GM23338 (cell line): ENCODE measurements at regions not wholly inside any gene's neighbourhood (a gene's known extent, or its start where the extent isn't known, plus 50 kb on each side); places are given as distances from the start of the nearest gene placed in this dataset.

Experiments used
- ATAC-seq: fragments of 200-7000 bp; cut with Tn5 transposase; 3 replicates; pipeline ENCODE4 v1.9.1; 2020
- DNase-seq: peaks from one replicate; pipeline ENCODE4 v3.0.0-alpha.2; 2015; ENCODE audit warnings: low spot score
- H2AFZ ChIP-seq: fragments of 200-600 bp; sonication (generic); 2 replicates; pipeline ENCODE4 v1.8.0; 2016; ENCODE audit warnings: antibody characterized with exemption, mild to moderate bottlenecking, moderate library complexity
- H3F3A ChIP-seq: fragments of 200-600 bp; sonication (generic); replicated peaks from 2 replicates; pipeline ENCODE4 v1.8.0; 2017; ENCODE audit warnings: antibody characterized with exemption, mixed run types, low read depth
- H3K27ac ChIP-seq: fragments of 200-600 bp; sonication (generic); 2 replicates; pipeline ENCODE4 v1.6.1; 2016; ENCODE audit warnings: low read depth
- H3K27me3 ChIP-seq: fragments of 200-600 bp; sonication (generic); 2 replicates; pipeline ENCODE4 v1.8.0; 2016; ENCODE audit warnings: mild to moderate bottlenecking, mixed run types, moderate library complexity; ENCODE audit not compliant: insufficient read depth
- H3K36me3 ChIP-seq: fragments of 200-600 bp; sonication (generic); 2 replicates; pipeline ENCODE4 v1.8.0; 2016; ENCODE audit warnings: mild to moderate bottlenecking; ENCODE audit not compliant: insufficient read depth
- H3K4me1 ChIP-seq: fragments of 200-600 bp; sonication (generic); 2 replicates; pipeline ENCODE4 v1.8.0; 2016; ENCODE audit warnings: mild to moderate bottlenecking, moderate library complexity; ENCODE audit not compliant: insufficient read depth
- H3K4me2 ChIP-seq: fragments of 200-600 bp; sonication (generic); 2 replicates; pipeline ENCODE4 v1.7.1; 2017; ENCODE audit warnings: mixed run types
- H3K4me3 ChIP-seq: fragments of 200-600 bp; sonication (generic); 2 replicates; pipeline ENCODE4 v1.6.1; 2016; ENCODE audit warnings: mixed run types
- H3K79me2 ChIP-seq: fragments of 200-600 bp; sonication (generic); replicated peaks from 2 replicates; pipeline ENCODE4 v1.8.0; 2017; ENCODE audit warnings: mild to moderate bottlenecking; ENCODE audit not compliant: insufficient read depth
- H3K9me2 ChIP-seq: fragments of 200-600 bp; sonication (generic); 2 replicates; pipeline ENCODE4 v1.8.0; 2017; ENCODE audit not compliant: insufficient read depth
- H4K20me1 ChIP-seq: fragments of 200-600 bp; sonication (generic); replicated peaks from 2 replicates; pipeline ENCODE4 v1.8.0; 2017; ENCODE audit warnings: mild to moderate bottlenecking; ENCODE audit not compliant: insufficient read depth
- H3K27ac Mint-ChIP-seq: 2 replicates; pipeline ENCODE4 v1.8.0; 2020; ENCODE audit warnings: inconsistent platforms, mild to moderate bottlenecking, moderate library complexity, mixed read lengths
- H3K27me3 Mint-ChIP-seq: 3 replicates; pipeline ENCODE4 v1.8.0; 2022; ENCODE audit warnings: low read depth, mild to moderate bottlenecking, moderate library complexity, mixed read lengths, inconsistent platforms; ENCODE audit not compliant: insufficient read depth, poor library complexity
- H3K36me3 Mint-ChIP-seq: 3 replicates; pipeline ENCODE4 v1.8.0; 2021; ENCODE audit warnings: low read depth, mild to moderate bottlenecking, inconsistent platforms, moderate library complexity, mixed read lengths
- H3K4me1 Mint-ChIP-seq: 3 replicates; pipeline ENCODE4 v1.8.0; 2020; ENCODE audit warnings: mild to moderate bottlenecking, inconsistent platforms, mixed read lengths
- H3K4me3 Mint-ChIP-seq: 3 replicates; pipeline ENCODE4 v1.8.0; 2021; ENCODE audit warnings: moderate library complexity, mild to moderate bottlenecking, inconsistent platforms, mixed read lengths
- H3K9me3 Mint-ChIP-seq: 3 replicates; pipeline ENCODE4 v1.8.0; 2020; ENCODE audit warnings: moderate library complexity, mild to moderate bottlenecking, inconsistent platforms, mixed read lengths
- ZNF462 ChIP-seq: fragments of 250-450 bp; sonication (Bioruptor Pico); IDR thresholded peaks from 2 replicates; pipeline ENCODE4 v1.5.0; 2020; ENCODE audit warnings: mild to moderate bottlenecking, moderate library complexity

- no peak overlapping the region for H3K27ac Mint-ChIP-seq
- DNase-seq (no peak), ATAC-seq (no peak)
- no peaks in the 10 kb centered on the region for H3K36me3 Mint-ChIP-seq
- peaks cover 8% of the 10 kb centered on the region for H3K27me3 Mint-ChIP-seq
- H3K4me3 Mint-ChIP-seq, result no peak overlapping the region
- Histone ChIP-seq H2AFZ (no peak overlapping the region), H3K27me3 (no peaks in the 10 kb centered on the region), H3K4me1 (no peaks in the 10 kb centered on the region), H3K4me3 (no peak overlapping the region), H3F3A (no peaks in the 10 kb centered on the region), H3K27ac (no peak overlapping the region), H4K20me1 (no peaks in the 10 kb centered on the region), H3K4me2 (no peak overlapping the region), H3K36me3 (no peaks in the 10 kb centered on the region), H3K9me2 (no peaks in the 10 kb centered on the region; the same call in 1 of the 2 replicates), H3K79me2 (no peaks in the 10 kb centered on the region)
- H3K4me1 Mint-ChIP-seq, result peaks cover 11% of the 10 kb centered on the region
- no peak for TF ChIP-seq ZNF462 (CRISPR knock-in tag)
- H3K9me3 Mint-ChIP-seq, result no peaks in the 10 kb centered on the region
Measured at GRCh38 chr17:73749928-73750605, 105.8 kb upstream of the SDK2 start.

DNA sequence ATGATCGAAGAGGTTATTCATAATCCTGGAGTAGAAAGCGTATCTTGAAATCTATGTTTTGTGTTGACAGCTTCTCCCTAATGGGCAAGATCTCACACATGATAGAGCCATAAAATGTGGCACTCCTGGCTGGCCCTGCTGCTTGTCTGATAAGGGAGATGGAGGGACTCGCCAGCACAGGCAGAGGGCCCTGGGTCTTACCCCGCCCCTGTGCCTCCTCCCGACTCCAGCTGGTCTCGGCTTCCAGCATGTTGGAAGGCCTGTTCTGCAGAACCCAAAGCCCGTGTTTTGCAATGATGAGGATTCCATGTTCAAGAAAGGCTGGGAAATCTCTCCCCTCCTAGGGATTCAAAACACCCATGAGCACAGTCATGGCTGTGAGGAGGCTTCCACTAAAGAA, 106.7 kb upstream of the SDK2 start:
- DNase-seq, result no peak
- H3K9me2 ChIP-seq, result no peaks in the 10 kb centered on the region; the same call in 1 of the 2 replicates
- H3K27me3 Mint-ChIP-seq, result peaks cover 11% of the 10 kb centered on the region
- ATAC-seq, result peak; percentile 45
- H3K4me3 Mint-ChIP-seq, result no peak overlapping the region
- no peak overlapping the region for H3K27ac Mint-ChIP-seq
- peaks cover 11% of the 10 kb centered on the region for H3K4me1 Mint-ChIP-seq
- H3K27ac ChIP-seq, result no peak overlapping the region
- H3K27me3 ChIP-seq, result no peaks in the 10 kb centered on the region
- H4K20me1 ChIP-seq, result no peaks in the 10 kb centered on the region
- no peaks in the 10 kb centered on the region for H3F3A ChIP-seq
- no peaks in the 10 kb centered on the region for H3K36me3 Mint-ChIP-seq
- no peaks in the 10 kb centered on the region for H3K4me1 ChIP-seq
- no peaks in the 10 kb centered on the region for H3K36me3 ChIP-seq
- H2AFZ ChIP-seq, result no peak overlapping the region
- H3K79me2 ChIP-seq, result no peaks in the 10 kb centered on the region
- H3K4me3 ChIP-seq, result no peak overlapping the region
- no peaks in the 10 kb centered on the region for H3K9me3 Mint-ChIP-seq
- no peak overlapping the region for H3K4me2 ChIP-seq
- TF ChIP-seq ZNF462 (CRISPR knock-in tag), result no peak
